CD14-positive monocyte (primary cell): ENCODE measurements at regions not wholly inside any gene's neighbourhood (a gene's known extent, or its start where the extent isn't known, plus 50 kb on each side); places are given as distances from the start of the nearest gene placed in this dataset.

Source experiments
- DNase-seq, 3 donors: peaks; one replicate each; pipeline ENCODE4 v3.0.0-alpha.2; 2011 to 2022
- H2AFZ ChIP-seq: 2 replicates; pipeline ENCODE4 v1.6.0; 2012; ENCODE audit warnings: mild to moderate bottlenecking, low read depth, low read length, inconsistent platforms; ENCODE audit not compliant: insufficient read depth, poor library complexity, severe bottlenecking
- H3K27ac ChIP-seq, 2 donors: 1 replicate in 1 of 2; 2 replicates in 1 of 2; pipeline ENCODE4 v1.5.1; 2012 to 2013; ENCODE audit warnings: low read length in 2 of 2, control low read depth in 1 of 2, inconsistent platforms in 1 of 2, low read depth in 1 of 2, mild to moderate bottlenecking in 1 of 2
- H3K27me3 ChIP-seq, 2 donors: one replicate each; pipeline versions ENCODE4 v1.6.0 to v1.6.1; 2011 to 2013; ENCODE audit warnings: low read length in 2 of 2; ENCODE audit not compliant: control insufficient read depth in 2 of 2, insufficient read depth in 2 of 2
- H3K36me3 ChIP-seq, 2 donors: replicated peaks in 1 of 2; 1 replicate in 1 of 2; 2 replicates in 1 of 2; pipeline versions ENCODE4 v1.5.1 to v1.6.1; 2012 to 2013; ENCODE audit warnings: low read length in 2 of 2, control low read depth in 1 of 2, inconsistent platforms in 1 of 2, mild to moderate bottlenecking in 1 of 2; ENCODE audit not compliant: insufficient read depth in 2 of 2, control insufficient read depth in 1 of 2
- H3K4me1 ChIP-seq, 2 donors: 1 replicate in 1 of 2; 2 replicates in 1 of 2; pipeline versions ENCODE4 v1.5.1 to v1.6.1; 2012 to 2013; ENCODE audit warnings: low read length in 2 of 2, control low read depth in 1 of 2, inconsistent platforms in 1 of 2, mild to moderate bottlenecking in 1 of 2, moderate library complexity in 1 of 2; ENCODE audit not compliant: insufficient read depth in 2 of 2, control insufficient read depth in 1 of 2
- H3K4me2 ChIP-seq: replicated peaks from 2 replicates; pipeline ENCODE3; 2012; ENCODE audit warnings: low read length, moderate library complexity, mild to moderate bottlenecking; ENCODE audit not compliant: poor library complexity, severe bottlenecking; ENCODE audit errors: extremely low read depth
- H3K4me3 ChIP-seq, 3 experiments: fragments of 200-600 bp in 1 of 3; sonication (generic) in 1 of 3; replicated peaks in 1 of 3; 1 replicate in 2 of 3; 2 replicates in 1 of 3; pipeline ENCODE4 v1.5.1; 2011 to 2013; ENCODE audit warnings: low read length in 3 of 3, mild to moderate bottlenecking in 3 of 3, control low read depth in 2 of 3, low read depth in 2 of 3, inconsistent platforms in 1 of 3, moderate library complexity in 1 of 3
- H3K79me2 ChIP-seq: 2 replicates; pipeline ENCODE4 v1.6.0; 2012; ENCODE audit warnings: mild to moderate bottlenecking, control low read depth, inconsistent platforms, low read length, moderate library complexity; ENCODE audit not compliant: insufficient read depth
- H3K9ac ChIP-seq: 2 replicates; pipeline ENCODE4 v1.6.0; 2017; ENCODE audit warnings: low read length, mild to moderate bottlenecking; ENCODE audit not compliant: insufficient read depth, poor library complexity, severe bottlenecking
- H3K9me3 ChIP-seq, 2 donors: replicated peaks in 1 of 2; 1 replicate in 1 of 2; 2 replicates in 1 of 2; pipeline versions ENCODE4 v1.5.1 to v1.6.1; 2012 to 2013; ENCODE audit warnings: low read length in 2 of 2, control low read depth in 1 of 2; ENCODE audit not compliant: control insufficient read depth in 1 of 2, insufficient read depth in 1 of 2
- H4K20me1 ChIP-seq: 2 replicates; pipeline ENCODE4 v1.6.0; 2012; ENCODE audit warnings: mild to moderate bottlenecking, low read length, control low read depth, moderate library complexity; ENCODE audit not compliant: insufficient read depth
- H3K27ac Mint-ChIP-seq, 7 donors: one replicate each; pipeline ENCODE4 v1.8.0; 2020; ENCODE audit warnings: mild to moderate bottlenecking in 7 of 7, mixed read lengths in 7 of 7, moderate library complexity in 6 of 7, inconsistent platforms in 2 of 7
- H3K27me3 Mint-ChIP-seq, 3 donors: one replicate each; pipeline ENCODE4 v1.8.0; 2021 to 2022; ENCODE audit warnings: low read depth in 3 of 3, mild to moderate bottlenecking in 3 of 3, mixed read lengths in 3 of 3, moderate library complexity in 3 of 3, inconsistent platforms in 1 of 3
- H3K36me3 Mint-ChIP-seq, 2 donors: one replicate each; pipeline ENCODE4 v1.8.0; 2020; ENCODE audit warnings: mixed read lengths in 2 of 2, inconsistent platforms in 1 of 2, mild to moderate bottlenecking in 1 of 2
- H3K4me1 Mint-ChIP-seq: one replicate; pipeline ENCODE4 v1.8.0; 2020; ENCODE audit warnings: mild to moderate bottlenecking, mixed read lengths
- H3K4me3 Mint-ChIP-seq, 2 donors: one replicate each; pipeline ENCODE4 v1.8.0; 2020; ENCODE audit warnings: mild to moderate bottlenecking in 2 of 2, mixed read lengths in 2 of 2, moderate library complexity in 1 of 2
- H3K9me3 Mint-ChIP-seq, 7 donors: one replicate each; pipeline ENCODE4 v1.8.0; 2020 to 2022; ENCODE audit warnings: mixed read lengths in 7 of 7, mild to moderate bottlenecking in 6 of 7, moderate library complexity in 6 of 7, inconsistent platforms in 2 of 7
- CTCF ChIP-seq: fragments of 200-600 bp; IDR thresholded peaks from one replicate; pipeline ENCODE4 v1.8.0; 2022; ENCODE audit warnings: antibody characterized with exemption, mild to moderate bottlenecking
- WGBS: methylation state at CpG from one replicate; pipeline ENCODE4 v1.1.5; 2013; ENCODE audit warnings: missing lambda C conversion rate; ENCODE audit not compliant: insufficient coverage; 5-methylcytosine and 5-hydroxymethylcytosine counted together
- intact Hi-C, 2 donors: fragments of 100-400 bp; cut with micrococcal nuclease; formaldehyde crosslinking; loops; one replicate each; pipeline versions ENCODE4 v1.15.0 to v1.15.1; 2023

- intact Hi-C loops = no loop called here
- H3K9me3 ChIP-seq = no peaks in the 10 kb centered on the region
- no peak overlapping the region for H3K4me2 ChIP-seq
- H3K4me3 Mint-ChIP-seq = no peak overlapping the region
- H3K4me3 ChIP-seq = no peak overlapping the region
- H3K27me3 ChIP-seq = no peaks in the 10 kb centered on the region
- DNase-seq = no peak
- H3K9me3 Mint-ChIP-seq = peaks cover 0 to 5% (median 4%) of the 10 kb centered on the region in 7 donors
- WGBS = 63% methylated on average over 2 of the region's 5 CpGs
- no peak for TF ChIP-seq CTCF
- no peak overlapping the region for H2AFZ ChIP-seq
- H3K27ac Mint-ChIP-seq = no peak overlapping the region
- H3K27ac ChIP-seq = no peak overlapping the region
- H4K20me1 ChIP-seq = no peaks in the 10 kb centered on the region
- no peaks in the 10 kb centered on the region for H3K4me1 Mint-ChIP-seq
- peaks cover 0 to 2% (median 0%) of the 10 kb centered on the region in 3 donors for H3K27me3 Mint-ChIP-seq
- no peaks in the 10 kb centered on the region for H3K4me1 ChIP-seq
- H3K9ac ChIP-seq = no peak overlapping the region
- no peaks in the 10 kb centered on the region for H3K36me3 Mint-ChIP-seq
- H3K79me2 ChIP-seq = no peaks in the 10 kb centered on the region
- no peaks in the 10 kb centered on the region for H3K36me3 ChIP-seq
Observed at GRCh38 chr13:104288496-104288895, 1222.3 kb upstream of the SLC10A2 start.

- no peak overlapping the region for H3K9ac ChIP-seq
- H3K4me1 ChIP-seq = no peaks in the 10 kb centered on the region
- H3K9me3 ChIP-seq = peaks cover 0 to 5% of the 10 kb centered on the region in 2 donors
- no peak overlapping the region for H3K27ac ChIP-seq
- intact Hi-C loops = no loop called here
- Mint-ChIP-seq H3K9me3 (peaks cover 0 to 9% (median 5%) of the 10 kb centered on the region in 7 donors), H3K27me3 (peaks cover 0 to under 1% (median 0%) of the 10 kb centered on the region in 3 donors), H3K36me3 (no peaks in the 10 kb centered on the region), H3K4me1 (no peaks in the 10 kb centered on the region), H3K4me3 (no peak overlapping the region), H3K27ac (no peak overlapping the region)
- H3K36me3 ChIP-seq = no peaks in the 10 kb centered on the region
- no peak for DNase-seq
- no peak overlapping the region for H2AFZ ChIP-seq
- no peaks in the 10 kb centered on the region for H3K79me2 ChIP-seq
- TF ChIP-seq CTCF = no peak
- no CpG with 5 or more reads among the region's 4 CpGs for WGBS
- no peak overlapping the region for H3K4me3 ChIP-seq
- no peak overlapping the region for H3K4me2 ChIP-seq
- no peaks in the 10 kb centered on the region for H4K20me1 ChIP-seq
- H3K27me3 ChIP-seq = no peaks in the 10 kb centered on the region
Observed at GRCh38 chr13:104286566-104287290, 1220.5 kb upstream of the SLC10A2 start.
